OCI-LY7 (cell line): ENCODE measurements at regions not wholly inside any gene's neighbourhood (a gene's known extent, or its start where the extent isn't known, plus 50 kb on each side); places are given as distances from the start of the nearest gene placed in this dataset.
A peak's percentile ranks its signal among the peaks of the same experiment; 100 is the strongest.

Experiments used
- BruUV-seq: library from RNA; stranded (reverse); fragments of 400-500 nt; replicated peaks from 2 replicates; lab custom pipeline; 2021; lab: Mats Ljungman, UMichigan
- CTCF ChIA-PET: fragments of 300-600 bp; sonication (Branson Sonifier 250); formaldehyde crosslinking; loops from one replicate; lab custom pipeline; 2022; ENCODE audit warnings: antibody characterized with exemption; ENCODE audit not compliant: unreplicated experiment; lab: Charles Lee
- POLR2A ChIA-PET: fragments of 300-600 bp; sonication (Branson Sonifier 250); formaldehyde crosslinking; loops from one replicate; lab custom pipeline; 2022; ENCODE audit warnings: antibody characterized with exemption; lab: Charles Lee
- DNase-seq: peaks from one replicate; pipeline ENCODE4 v3.0.0-alpha.2; 2015; ENCODE audit warnings: low spot score
- H2AFZ ChIP-seq: fragments of 200-600 bp; sonication (generic), shearing (Covaris generic); 2 replicates; pipeline ENCODE4 v1.6.1; 2014; ENCODE audit warnings: mild to moderate bottlenecking, antibody characterized with exemption, low read length, moderate library complexity
- H3K27ac ChIP-seq: fragments of 200-600 bp; sonication (generic); 2 replicates; pipeline ENCODE4 v1.5.1; 2014; ENCODE audit warnings: mixed run types, low read depth, mild to moderate bottlenecking, moderate library complexity, low read length, inconsistent platforms; ENCODE audit not compliant: poor library complexity, severe bottlenecking
- H3K36me3 ChIP-seq: fragments of 200-600 bp; sonication (generic); 2 replicates; pipeline ENCODE4 v1.6.1; 2014; ENCODE audit warnings: mild to moderate bottlenecking, antibody characterized with exemption, low read length, moderate library complexity, mixed read lengths; ENCODE audit not compliant: insufficient read depth
- H3K4me1 ChIP-seq: fragments of 200-600 bp; sonication (generic); 2 replicates; pipeline ENCODE4 v1.5.1; 2014; ENCODE audit warnings: mild to moderate bottlenecking, low read length; ENCODE audit not compliant: insufficient read depth, poor library complexity, severe bottlenecking
- H3K4me2 ChIP-seq: fragments of 200-600 bp; sonication (generic); 2 replicates; pipeline ENCODE4 v1.6.1; 2014; ENCODE audit warnings: mild to moderate bottlenecking, low read length
- H3K4me3 ChIP-seq: fragments of 200-600 bp; sonication (generic); 2 replicates; pipeline ENCODE4 v1.5.1; 2014; ENCODE audit warnings: mild to moderate bottlenecking, low read depth, low read length; ENCODE audit not compliant: poor library complexity, severe bottlenecking
- H3K79me2 ChIP-seq: fragments of 200-600 bp; sonication (generic); 2 replicates; pipeline ENCODE4 v1.6.1; 2016; ENCODE audit warnings: low read depth, mild to moderate bottlenecking, low read length, moderate library complexity, mixed read lengths; ENCODE audit not compliant: insufficient read depth
- H3K9me2 ChIP-seq: fragments of 200-600 bp; sonication (generic); 2 replicates; pipeline ENCODE4 v1.6.1; 2016; ENCODE audit warnings: mild to moderate bottlenecking, low read length, mixed read lengths; ENCODE audit not compliant: insufficient read depth
- H3K9me3 ChIP-seq: fragments of 200-600 bp; sonication (generic); 2 replicates; pipeline ENCODE4 v1.6.1; 2014; ENCODE audit warnings: mild to moderate bottlenecking, mixed run types, low read length, mixed read lengths
- H4K20me1 ChIP-seq: fragments of 200-600 bp; sonication (generic); 2 replicates; pipeline ENCODE4 v1.6.1; 2014; ENCODE audit warnings: mild to moderate bottlenecking, antibody characterized with exemption, low read length, moderate library complexity, mixed read lengths; ENCODE audit not compliant: insufficient read depth
- CTCF ChIP-seq: fragments of 200-600 bp; sonication (generic); conservative IDR thresholded peaks from 2 replicates; pipeline ENCODE4 v1.5.1; 2014; ENCODE audit warnings: mild to moderate bottlenecking, antibody characterized with exemption, low read length, moderate library complexity, mixed read lengths
- EZH2phosphoT487 ChIP-seq: fragments of 200-600 bp; sonication (generic); IDR thresholded peaks from 2 replicates; pipeline ENCODE4 v1.6.1; 2018; ENCODE audit warnings: low read depth, borderline replicate concordance, mild to moderate bottlenecking, mixed run types, antibody characterized with exemption, low read length, moderate library complexity, mixed read lengths
- intact Hi-C: fragments of 100-400 bp; cut with micrococcal nuclease; formaldehyde crosslinking; loops from one replicate; pipeline ENCODE4 v1.10.0; 2022; ENCODE audit not compliant: unreplicated experiment

GRCh38 chr13:76094645-76095044 is 458.5 kb downstream of the LMO7 start:
- intact Hi-C loops: no loop called here
- no peak overlapping the region for H3K4me2 ChIP-seq
- no peak for DNase-seq
- ChIA-PET POLR2A (no interaction called here), CTCF (interaction anchor here (0.5 kb wide), 1 partner anchor 1640 kb away, joined by 3 read pairs; no protein-coding TSS in a partner anchor)
- H4K20me1 ChIP-seq: no peaks in the 10 kb centered on the region
- BruUV-seq: no TSS peak
- H3K9me3 ChIP-seq: no peaks in the 10 kb centered on the region
- H3K27ac ChIP-seq: no peak overlapping the region
- no peaks in the 10 kb centered on the region for H3K79me2 ChIP-seq
- TF ChIP-seq EZH2phosphoT487: no peak
- no peak for TF ChIP-seq CTCF
- no peaks in the 10 kb centered on the region for H3K9me2 ChIP-seq
- H3K4me1 ChIP-seq: no peaks in the 10 kb centered on the region
- no peaks in the 10 kb centered on the region for H3K36me3 ChIP-seq
- no peak overlapping the region for H2AFZ ChIP-seq
- H3K4me3 ChIP-seq: no peak overlapping the region

DNA sequence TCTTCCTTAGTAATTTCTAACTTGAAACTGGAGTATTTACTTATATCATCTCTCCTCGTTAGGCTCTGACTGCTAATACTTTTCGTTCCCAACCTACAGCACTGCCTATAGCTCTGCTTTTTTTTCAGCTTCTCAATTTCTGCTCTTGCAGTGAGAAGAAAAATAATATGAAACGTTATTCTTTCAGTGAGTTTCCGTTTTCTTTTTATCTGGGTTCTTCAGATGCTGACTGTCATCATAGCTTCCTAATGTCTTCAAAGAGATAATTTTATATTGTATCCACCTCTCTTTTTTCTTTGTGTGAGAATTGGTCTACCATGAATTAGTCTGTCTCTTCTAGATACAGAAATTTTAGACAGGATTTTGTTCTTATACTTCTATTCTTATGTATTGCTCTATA is 454.9 kb downstream of the LMO7 start:
- no TSS peak for BruUV-seq
- Histone ChIP-seq H3K36me3 (no peaks in the 10 kb centered on the region), H3K27ac (no peak overlapping the region), H4K20me1 (no peaks in the 10 kb centered on the region), H3K79me2 (no peaks in the 10 kb centered on the region), H3K4me3 (no peak overlapping the region), H3K9me2 (no peaks in the 10 kb centered on the region), H3K4me2 (no peak overlapping the region), H2AFZ (no peak overlapping the region), H3K9me3 (0 out of 2 replicates have a peak, but pooled peaks cover 14% of the 10 kb centered on the region), H3K4me1 (no peaks in the 10 kb centered on the region)
- ChIA-PET CTCF (no interaction called here), POLR2A (interaction anchor here (0.7 kb wide), 2 partner anchors 150 to 1364 kb away, joined by 3 to 4 read pairs; no protein-coding TSS in a partner anchor)
- DNase-seq: no peak
- intact Hi-C loops: no loop called here
- TF ChIP-seq CTCF: no peak
- no peak for TF ChIP-seq EZH2phosphoT487

GRCh38 chr13:76086729-76087128 is 450.6 kb downstream of the LMO7 start:
- no TSS peak for BruUV-seq
- Histone ChIP-seq H4K20me1 (no peaks in the 10 kb centered on the region), H3K4me1 (no peaks in the 10 kb centered on the region), H3K4me3 (no peak overlapping the region), H3K4me2 (no peak overlapping the region), H2AFZ (no peak overlapping the region), H3K9me2 (no peaks in the 10 kb centered on the region), H3K79me2 (no peaks in the 10 kb centered on the region), H3K27ac (no peak overlapping the region), H3K36me3 (no peaks in the 10 kb centered on the region), H3K9me3 (0 out of 2 replicates have a peak, but pooled peaks cover 14% of the 10 kb centered on the region)
- peak; percentile 13 for DNase-seq
- ChIA-PET POLR2A (no interaction called here), CTCF (no interaction called here)
- intact Hi-C loops: no loop called here
- TF ChIP-seq CTCF (no peak), EZH2phosphoT487 (no peak)
